AG09319 (cell line): ENCODE measurements at regions not wholly inside any gene's neighbourhood (a gene's known extent, or its start where the extent isn't known, plus 50 kb on each side); places are given as distances from the start of the nearest gene placed in this dataset.

Experiments
- DNase-seq: peaks from one replicate; pipeline ENCODE4 v3.0.0-alpha.2; 2010; ENCODE audit warnings: low read depth; ENCODE audit errors: extremely low read depth
- CTCF ChIP-seq: IDR thresholded peaks from 2 replicates; pipeline ENCODE4 v1.5.1; 2011; ENCODE audit warnings: low read depth, mild to moderate bottlenecking, inconsistent platforms, low read length, moderate library complexity

GRCh38 chr7:33728873-33729551 lies 176.3 kb upstream of the BMPER start:
- DNase-seq, result no peak
- TF ChIP-seq CTCF, result no peak

GRCh38 chr7:33729726-33730125 lies 175.6 kb upstream of the BMPER start:
- DNase-seq, result no peak
- TF ChIP-seq CTCF, result no peak

- no peak for TF ChIP-seq CTCF
- DNase-seq, result no peak
Measured at GRCh38 chr7:33730958-33731357, 174.4 kb upstream of the BMPER start.

- DNase-seq, result no peak
- TF ChIP-seq CTCF, result no peak
Measured at GRCh38 chr7:33731912-33732311, 173.4 kb upstream of the BMPER start.

- no peak for TF ChIP-seq CTCF
- no peak for DNase-seq
Measured at GRCh38 chr7:33732462-33732861, 172.9 kb upstream of the BMPER start.

- TF ChIP-seq CTCF, result no peak
- DNase-seq, result no peak
Measured at GRCh38 chr7:33733870-33734650, 171.3 kb upstream of the BMPER start.

- DNase-seq, result no peak
- TF ChIP-seq CTCF, result no peak
Measured at GRCh38 chr7:33735403-33735802, 169.9 kb upstream of the BMPER start.
